ENCODE measurements at regions not wholly inside any gene's neighbourhood (a gene's known extent, or its start where the extent isn't known, plus 50 kb on each side); places are given as distances from the start of the nearest gene placed in this dataset.

- DNase-seq, result no peak
- TF ChIP-seq GATA1 (IDR thresholded peaks at IDR 0.05; ENCODE audit: low read depth, low read length), result no peak
- TF ChIP-seq POLR2A (IDR thresholded peaks at IDR 0.05; ENCODE audit: low read length), result no peak
These were observed 158.8 kb downstream of the FAT3 start for GRCh38 chr11:92383430-92383829.

- TF ChIP-seq POLR2A (IDR thresholded peaks at IDR 0.05; ENCODE audit: low read length), result no peak
- TF ChIP-seq GATA1 (IDR thresholded peaks at IDR 0.05; ENCODE audit: low read depth, low read length), result no peak
These were observed 159.7 kb downstream of the FAT3 start for GRCh38 chr11:92384358-92384757.

GRCh38 chr11:92384802-92385201 is 160.2 kb downstream of the FAT3 start:
- TF ChIP-seq POLR2A (IDR thresholded peaks at IDR 0.05; ENCODE audit: low read length) (no peak), GATA1 (IDR thresholded peaks at IDR 0.05; ENCODE audit: low read depth, low read length) (no peak)

More at GRCh38 chr11:92384358-92384757, 159.7 kb downstream of the FAT3 start:
- no peak for DNase-seq

GRCh38 chr11:92386577-92386976 is 162.0 kb downstream of the FAT3 start:
- no peak for DNase-seq
- TF ChIP-seq POLR2A (IDR thresholded peaks at IDR 0.05; ENCODE audit: low read length) (no peak), GATA1 (IDR thresholded peaks at IDR 0.05; ENCODE audit: low read depth, low read length) (no peak)

More at GRCh38 chr11:92384802-92385201, 160.2 kb downstream of the FAT3 start:
- DNase-seq, result no peak

- no peak for TF ChIP-seq POLR2A (IDR thresholded peaks at IDR 0.05; ENCODE audit: low read length)
- TF ChIP-seq GATA1 (IDR thresholded peaks at IDR 0.05; ENCODE audit: low read depth, low read length), result no peak
- DNase-seq, result no peak
These were observed 163.2 kb downstream of the FAT3 start for GRCh38 chr11:92387859-92388258.

- DNase-seq, result no peak
- no peak for TF ChIP-seq POLR2A (IDR thresholded peaks at IDR 0.05; ENCODE audit: low read length)
- no peak for TF ChIP-seq GATA1 (IDR thresholded peaks at IDR 0.05; ENCODE audit: low read depth, low read length)
These were observed 163.8 kb downstream of the FAT3 start for GRCh38 chr11:92388380-92388779.

- DNase-seq, result no peak
- TF ChIP-seq POLR2A (IDR thresholded peaks at IDR 0.05; ENCODE audit: low read length) (no peak), GATA1 (IDR thresholded peaks at IDR 0.05; ENCODE audit: low read depth, low read length) (no peak)
These were observed 166.2 kb downstream of the FAT3 start for GRCh38 chr11:92390783-92391182.

- TF ChIP-seq POLR2A (IDR thresholded peaks at IDR 0.05; ENCODE audit: low read length), result no peak
- TF ChIP-seq GATA1 (IDR thresholded peaks at IDR 0.05; ENCODE audit: low read depth, low read length), result no peak
- DNase-seq, result no peak
These were observed 166.7 kb downstream of the FAT3 start for GRCh38 chr11:92391364-92391763.

- TF ChIP-seq GATA1 (IDR thresholded peaks at IDR 0.05; ENCODE audit: low read depth, low read length), result no peak
- TF ChIP-seq POLR2A (IDR thresholded peaks at IDR 0.05; ENCODE audit: low read length), result no peak
- DNase-seq, result no peak
These were observed 167.2 kb downstream of the FAT3 start for GRCh38 chr11:92391808-92392207.

- no peak for DNase-seq
- TF ChIP-seq GATA1 (IDR thresholded peaks at IDR 0.05; ENCODE audit: low read depth, low read length) (no peak), POLR2A (IDR thresholded peaks at IDR 0.05; ENCODE audit: low read length) (no peak)
These were observed 168.6 kb downstream of the FAT3 start for GRCh38 chr11:92393218-92393617.

- no peak for DNase-seq
- TF ChIP-seq GATA1 (IDR thresholded peaks at IDR 0.05; ENCODE audit: low read depth, low read length), result no peak
- TF ChIP-seq POLR2A (IDR thresholded peaks at IDR 0.05; ENCODE audit: low read length), result no peak
These were observed 171.5 kb downstream of the FAT3 start for GRCh38 chr11:92396133-92396532.

- TF ChIP-seq POLR2A (IDR thresholded peaks at IDR 0.05; ENCODE audit: low read length) (no peak), GATA1 (IDR thresholded peaks at IDR 0.05; ENCODE audit: low read depth, low read length) (no peak)
- no peak for DNase-seq
These were observed 172.7 kb downstream of the FAT3 start for GRCh38 chr11:92397221-92397755.

- TF ChIP-seq POLR2A (IDR thresholded peaks at IDR 0.05; ENCODE audit: low read length) (no peak), GATA1 (IDR thresholded peaks at IDR 0.05; ENCODE audit: low read depth, low read length) (no peak)
- no peak for DNase-seq
These were observed 175.1 kb downstream of the FAT3 start for GRCh38 chr11:92399705-92400104.

- DNase-seq, result no peak
These were observed 176.9 kb downstream of the FAT3 start for GRCh38 chr11:92401520-92401919.

GRCh38 chr11:92406472-92406871 is 181.9 kb downstream of the FAT3 start:
- DNase-seq, result no peak
- TF ChIP-seq POLR2A (IDR thresholded peaks at IDR 0.05; ENCODE audit: low read length), result no peak
- TF ChIP-seq GATA1 (IDR thresholded peaks at IDR 0.05; ENCODE audit: low read depth, low read length), result no peak

More at GRCh38 chr11:92401520-92401919, 176.9 kb downstream of the FAT3 start:
- no peak for TF ChIP-seq POLR2A (IDR thresholded peaks at IDR 0.05; ENCODE audit: low read length)
- no peak for TF ChIP-seq GATA1 (IDR thresholded peaks at IDR 0.05; ENCODE audit: low read depth, low read length)
